ENCODE measurements at regions not wholly inside any gene's neighbourhood (a gene's known extent, or its start where the extent isn't known, plus 50 kb on each side); places are given as distances from the start of the nearest gene placed in this dataset.

DNA sequence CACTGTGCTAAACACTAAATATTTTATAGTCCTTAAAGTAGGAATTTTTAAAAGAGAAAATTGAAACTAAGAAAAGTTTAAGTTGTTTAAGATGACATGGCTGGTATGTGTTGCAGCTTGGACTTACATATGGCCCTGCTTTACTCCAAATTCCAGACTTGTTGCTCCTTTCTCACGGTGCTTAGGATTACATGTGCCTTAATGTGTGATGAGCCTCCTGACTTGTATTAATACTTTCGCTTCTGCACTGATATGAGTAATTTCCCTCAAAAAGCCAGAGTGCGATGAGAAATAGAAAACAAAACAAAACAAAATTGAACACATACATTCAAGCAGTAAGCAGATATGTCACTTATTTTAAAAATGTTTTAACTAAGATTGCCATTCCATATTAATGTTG, 250.2 kb downstream of the VGLL3 start:
- Histone ChIP-seq H3K79me1 (ENCODE audit: low read depth in 1 of 2, low read length in 2 of 2) (no peaks in the 10 kb centered on the region), H3K4me3 (ENCODE audit: insufficient read depth, low read depth, low read length) (no peak overlapping the region), H3K9me3 (ENCODE audit: control insufficient read depth, insufficient read depth, low read length) (no peaks in the 10 kb centered on the region), H3K36me3 (ENCODE audit: control insufficient read depth, insufficient read depth, low read length) (no peaks in the 10 kb centered on the region), H4K8ac (ENCODE audit: low read depth in 2 of 2, low read length in 2 of 2) (no peak overlapping the region), H3K27ac (ENCODE audit: insufficient read depth, low read length) (no peak overlapping the region), H2AFZ (replicated peaks; ENCODE audit: low read length, poor library complexity) (no peak overlapping the region), H2AK9ac (replicated peaks; ENCODE audit: low read depth, low read length, poor library complexity) (no peak overlapping the region), H2BK15ac (ENCODE audit: low read depth, low read length) (no peak overlapping the region), H3K9me1 (ENCODE audit: insufficient read depth, low read length) (no peaks in the 10 kb centered on the region), H3K14ac (replicated peaks; ENCODE audit: low read depth, low read length) (no peak overlapping the region), H3K4ac (ENCODE audit: low read depth, low read length) (no peak overlapping the region), H3K27me3 (ENCODE audit: control insufficient read depth, insufficient read depth, low read length) (no peaks in the 10 kb centered on the region), H2BK120ac (ENCODE audit: low read depth, low read length) (no peak overlapping the region), H4K5ac (ENCODE audit: low read depth, low read length) (no peak overlapping the region), H4K91ac (ENCODE audit: insufficient read depth, low read depth, low read length) (no peak overlapping the region), H3K4me2 (ENCODE audit: low read depth, low read length) (no peak overlapping the region), H3K9ac (ENCODE audit: low read depth, low read length) (no peak overlapping the region), H2BK5ac (ENCODE audit: low read depth, low read length, poor library complexity, severe bottlenecking) (no peak overlapping the region), H3K18ac (ENCODE audit: low read depth, low read length) (no peak overlapping the region), H3K23ac (ENCODE audit: low read depth, low read length) (no peak overlapping the region), H2BK20ac (ENCODE audit: low read depth, low read length) (no peak overlapping the region), H3K56ac (ENCODE audit: extremely low read depth, insufficient read depth, low read length) (no peak overlapping the region), H3K4me1 (ENCODE audit: control insufficient read depth, insufficient read depth, low read length) (no peaks in the 10 kb centered on the region), H4K20me1 (ENCODE audit: insufficient read depth, low read length) (no peaks in the 10 kb centered on the region), H2AK5ac (ENCODE audit: low read depth, low read length) (no peak overlapping the region)
- DNase-seq (no peak), ATAC-seq (ENCODE audit: low read depth) (no peak)
- in situ Hi-C loops (cut with MboI; ENCODE audit: low sequenced_read_pairs), result loop anchor here (25.0 kb wide), 1 partner anchor 1222 kb away; no protein-coding TSS in a partner anchor
- POLR2A ChIA-PET (ENCODE audit: unreplicated experiment), result no interaction called here
- TF ChIP-seq NFE2L2 (IDR thresholded peaks at IDR 0.05; ENCODE audit: low read depth, low read length) (no peak), MAZ (IDR thresholded peaks at IDR 0.05; ENCODE audit: borderline replicate concordance, low read depth, low read length) (no peak)
- BruUV-seq (replicated peaks), result no TSS peak
- CTCF ChIA-PET, result no interaction called here
- dilution Hi-C loops (cut with HindIII; ENCODE audit: low sequenced_read_pairs, unreplicated experiment), result no loop called here
- WGBS, 2 experiments (ENCODE audit: extremely low coverage in 2 of 2, insufficient read length in 1 of 2), result no CpG with 5 or more reads among the region's 3 CpGs
- intact Hi-C loops (cut with micrococcal nuclease), result no loop called here
